GM12892 (cell line): ENCODE measurements at regions not wholly inside any gene's neighbourhood (a gene's known extent, or its start where the extent isn't known, plus 50 kb on each side); places are given as distances from the start of the nearest gene placed in this dataset.
A peak's percentile ranks its signal among the peaks of the same experiment; 100 is the strongest.

ENCODE experiments used
- DNase-seq: peaks from one replicate; pipeline ENCODE4 v3.0.0; 2011; ENCODE audit not compliant: insufficient read length
- FAIRE-seq: peaks from 2 replicates; lab custom pipeline; 2011; peaks lifted over from hg19 to GRCh38; lab: Jason Lieb, UNC
- POLR2A ChIP-seq: IDR thresholded peaks from 2 replicates; pipeline ENCODE4 v1.6.1; 2011; ENCODE audit warnings: low read depth, low read length, control low read depth
- POLR2AphosphoS5 ChIP-seq: IDR thresholded peaks from 2 replicates; pipeline ENCODE4 v1.6.1; 2011; ENCODE audit warnings: low read depth, low read length, control low read depth
- TAF1 ChIP-seq: IDR thresholded peaks from 2 replicates; pipeline ENCODE4 v1.6.1; 2011; ENCODE audit warnings: low read depth, mild to moderate bottlenecking, control low read depth, low read length, borderline replicate concordance

DNA sequence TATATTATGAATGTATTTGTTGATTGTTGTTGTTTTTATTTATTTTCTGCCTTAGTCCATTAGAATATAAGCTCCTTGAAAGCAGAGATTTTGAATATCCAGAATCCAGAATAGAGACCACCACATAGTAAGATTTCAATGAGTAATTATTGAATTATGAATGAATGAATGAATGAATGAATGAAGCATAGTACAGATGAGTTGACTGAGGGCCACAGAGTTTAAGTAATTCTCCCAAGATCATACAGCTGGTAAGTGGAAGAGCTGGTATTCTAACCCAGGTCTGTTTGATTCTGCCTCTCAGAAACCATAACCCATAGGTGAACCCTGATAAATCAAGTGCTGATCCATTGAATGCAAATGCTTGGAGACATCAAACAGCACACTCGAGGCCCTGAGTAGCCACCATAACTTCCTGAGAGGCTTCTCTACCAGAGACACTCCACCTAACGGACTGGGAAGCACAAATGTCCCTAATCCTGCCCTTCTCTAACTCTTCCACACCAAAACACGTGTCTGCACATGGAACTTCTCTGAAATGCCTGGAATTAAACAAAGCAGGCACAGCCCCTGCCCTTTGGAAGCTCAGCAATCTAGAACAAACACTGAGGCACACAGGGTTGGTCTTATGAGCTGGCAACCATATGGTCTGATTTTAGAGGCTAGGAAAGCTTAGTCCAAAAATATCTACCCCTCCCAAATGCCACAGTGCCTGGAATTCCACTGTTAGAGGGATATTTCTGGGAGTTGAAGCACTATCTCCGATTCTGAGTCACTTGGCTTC, 190.1 kb downstream of the FOXO1 start:
- TF ChIP-seq TAF1: no peak
- no peak for TF ChIP-seq POLR2A
- no peak for TF ChIP-seq POLR2AphosphoS5
- DNase-seq: no peak
- FAIRE-seq: no peak

GRCh38 chr13:40477623-40478608, 188.5 kb downstream of the FOXO1 start:
- DNase-seq: no peak

GRCh38 chr13:40478775-40479174, 187.7 kb downstream of the FOXO1 start:
- TF ChIP-seq POLR2AphosphoS5 (no peak), TAF1 (no peak), POLR2A (no peak)
- DNase-seq: no peak
- FAIRE-seq: no peak

More at GRCh38 chr13:40477623-40478608, 188.5 kb downstream of the FOXO1 start:
- TF ChIP-seq POLR2AphosphoS5 (no peak), POLR2A (no peak), TAF1 (no peak)
- FAIRE-seq: no peak

DNA sequence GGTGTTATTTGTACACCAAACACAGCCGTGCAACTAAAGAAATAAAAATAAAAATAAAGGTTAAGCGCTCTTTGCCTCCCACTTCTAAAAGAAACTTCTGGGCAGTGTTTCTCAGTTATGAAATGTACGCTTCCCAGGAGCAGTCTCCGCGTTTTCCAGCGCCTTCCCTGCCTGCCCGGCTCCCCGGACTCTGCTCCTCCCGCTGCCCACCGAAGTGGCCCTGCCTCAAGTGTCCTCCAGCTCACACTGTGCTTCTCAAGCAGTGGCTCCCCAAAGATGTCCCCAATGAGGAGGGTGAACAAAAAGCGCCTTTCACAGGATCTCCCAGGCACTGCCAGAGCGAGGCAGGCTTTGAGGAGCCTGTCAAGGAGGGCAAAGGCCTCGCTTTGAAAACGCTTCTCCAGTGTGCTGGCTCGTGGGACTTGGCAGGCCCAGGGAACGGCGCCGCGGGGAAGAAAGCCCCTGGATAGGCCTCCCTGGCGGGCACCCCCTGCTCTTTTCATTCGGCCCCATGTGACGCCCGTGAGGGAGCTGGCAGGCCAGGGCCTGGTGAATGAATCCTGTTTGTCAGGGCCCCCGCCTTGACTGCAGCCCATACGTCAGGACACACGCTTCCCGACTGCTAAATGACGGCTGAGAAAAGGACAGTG, 187.1 kb downstream of the FOXO1 start:
- FAIRE-seq (no peak), DNase-seq (no peak)
- TF ChIP-seq POLR2AphosphoS5 (no peak), POLR2A (no peak), TAF1 (no peak)

GRCh38 chr13:40480012-40480914, 186.2 kb downstream of the FOXO1 start:
- TF ChIP-seq POLR2A: no peak
- no peak for TF ChIP-seq POLR2AphosphoS5
- no peak for TF ChIP-seq TAF1
- FAIRE-seq: no peak
- DNase-seq: no peak

DNA sequence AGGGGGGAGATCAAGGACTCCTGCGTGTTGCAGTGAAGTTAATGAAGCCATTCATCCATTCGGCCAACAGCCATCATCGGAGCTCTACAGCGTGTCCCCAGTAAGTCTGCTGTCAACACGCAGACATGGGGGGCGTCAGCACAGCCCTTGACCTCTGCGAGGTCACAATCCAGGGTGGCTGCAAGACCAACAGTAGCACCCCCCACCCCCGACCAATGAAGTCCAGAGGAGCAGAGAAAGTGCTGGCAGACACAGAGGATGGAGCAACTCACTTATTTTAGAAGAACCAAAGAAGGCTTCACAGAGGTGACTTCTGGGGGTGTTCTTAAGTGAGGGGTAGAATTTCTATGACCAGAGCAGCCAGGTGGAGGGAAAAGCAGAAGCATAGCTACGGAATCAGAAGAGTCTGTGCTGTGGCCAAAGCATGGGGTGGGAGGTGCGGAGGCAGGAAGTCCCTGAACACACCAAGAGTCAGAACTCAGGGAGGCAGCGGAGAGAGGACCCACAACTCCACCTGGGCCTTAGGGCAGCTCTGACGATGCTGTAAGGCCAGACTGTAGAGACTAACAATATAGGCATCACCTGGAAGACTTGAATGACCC, 185.4 kb downstream of the FOXO1 start:
- DNase-seq (no peak), FAIRE-seq (no peak)
- no peak for TF ChIP-seq POLR2AphosphoS5
- no peak for TF ChIP-seq POLR2A
- no peak for TF ChIP-seq TAF1

- DNase-seq (no peak), FAIRE-seq (no peak)
- TF ChIP-seq POLR2AphosphoS5 (no peak), POLR2A (no peak), TAF1 (no peak)
Measured at GRCh38 chr13:40483601-40484000, 182.8 kb downstream of the FOXO1 start.

DNA sequence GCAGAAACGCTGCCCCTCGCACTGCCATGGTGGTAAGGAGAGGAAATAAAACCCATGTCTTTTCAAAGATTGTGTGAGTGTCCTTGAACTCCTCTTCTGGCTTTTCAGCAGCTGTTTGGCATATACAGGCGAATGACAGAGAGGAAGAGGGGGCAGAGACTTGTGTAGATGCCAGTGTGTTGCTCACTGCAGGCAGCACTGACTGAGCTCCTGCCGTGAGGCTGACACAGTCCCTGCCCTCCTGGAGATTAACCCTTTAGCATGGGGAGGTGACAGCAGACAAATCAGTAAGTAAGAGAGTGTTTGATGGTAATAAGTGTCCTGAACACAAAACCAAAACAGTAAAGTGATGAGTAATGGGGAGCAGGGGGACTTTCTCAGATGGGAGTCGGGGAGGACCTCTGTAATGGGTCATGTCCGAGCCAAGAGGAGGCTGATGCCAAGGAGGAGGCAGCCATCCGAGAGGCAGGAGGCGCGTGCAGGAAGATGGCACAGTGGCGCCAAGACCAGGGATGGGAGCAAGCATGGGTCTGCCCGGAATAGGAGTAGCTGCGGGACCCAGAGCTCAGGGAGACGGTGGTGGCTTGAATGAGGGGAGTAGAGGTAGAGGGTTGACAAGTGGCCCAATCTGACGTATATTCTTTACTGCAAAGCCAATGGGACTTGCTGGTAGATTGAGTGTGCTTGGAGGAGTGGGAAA, 182.2 kb downstream of the FOXO1 start:
- FAIRE-seq (peak; percentile 17), DNase-seq (no peak)
- TF ChIP-seq POLR2A: no peak
- no peak for TF ChIP-seq POLR2AphosphoS5
- no peak for TF ChIP-seq TAF1

- TF ChIP-seq TAF1: no peak
- TF ChIP-seq POLR2AphosphoS5: no peak
- no peak for TF ChIP-seq POLR2A
- DNase-seq (no peak), FAIRE-seq (peak; percentile 9)
Measured at GRCh38 chr13:40484974-40485373, 181.5 kb downstream of the FOXO1 start.

DNA sequence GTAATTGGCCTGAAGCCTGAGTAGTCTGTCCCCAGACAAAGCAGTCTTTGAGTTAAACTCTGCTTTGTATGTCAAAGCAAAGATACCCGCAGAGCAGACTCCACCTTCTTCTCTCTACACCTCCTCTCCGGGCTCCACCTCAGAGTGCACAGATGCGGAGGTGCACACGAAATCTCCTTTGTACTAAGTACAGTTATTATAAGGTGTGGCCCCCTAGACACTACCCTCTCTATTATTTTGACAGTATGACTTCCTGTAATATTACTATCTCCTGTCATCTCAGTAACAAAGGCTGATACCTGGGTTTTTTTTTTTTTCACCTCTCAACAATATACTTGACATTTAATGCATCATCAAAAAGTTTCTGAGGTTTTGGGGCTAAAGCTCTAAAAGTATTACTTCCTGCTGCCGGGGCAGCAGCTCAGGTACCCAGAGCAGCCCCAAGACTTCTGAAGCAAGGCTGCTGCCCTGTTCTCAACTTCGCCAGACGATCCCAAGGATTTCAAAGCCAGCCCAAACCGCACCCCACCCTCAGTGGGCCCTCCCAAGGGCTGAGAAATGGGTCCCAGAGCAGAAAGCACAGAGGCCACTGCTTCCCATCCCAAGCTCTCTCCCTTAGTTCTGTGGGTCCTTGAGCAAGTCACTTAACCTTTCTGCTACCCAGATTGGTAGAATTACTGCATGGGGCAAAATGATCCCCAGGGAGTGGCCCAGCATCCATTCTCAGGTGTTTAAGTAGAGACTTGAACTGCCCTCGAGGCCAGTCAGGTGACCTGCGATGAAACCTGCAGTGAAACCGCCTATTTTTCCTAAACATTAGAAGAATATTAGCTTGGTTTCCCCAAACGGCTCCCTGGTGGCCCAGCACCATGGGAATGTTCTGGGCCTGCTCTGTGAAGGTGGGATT, 180.6 kb downstream of the FOXO1 start:
- DNase-seq (peak; percentile 31), FAIRE-seq (peak; percentile 62)
- TF ChIP-seq POLR2A (no peak), POLR2AphosphoS5 (no peak), TAF1 (no peak)
